ENCODE measurements at regions not wholly inside any gene's neighbourhood (a gene's known extent, or its start where the extent isn't known, plus 50 kb on each side); places are given as distances from the start of the nearest gene placed in this dataset.

- H4K20me1 ChIP-seq (ENCODE audit: control insufficient read depth, extremely low read depth, insufficient read depth, low read length) = no peaks in the 10 kb centered on the region
- TF ChIP-seq EZH2 (IDR thresholded peaks at IDR 0.05; ENCODE audit: low read length) (no peak), CTCF (optimal IDR thresholded peaks at IDR 0.05 in 1 of 3, IDR thresholded peaks at IDR 0.05 in 1 of 3, conservative IDR thresholded peaks at IDR 0.05 in 1 of 3; ENCODE audit: extremely low read depth in 1 of 3, insufficient read depth in 2 of 3, low read length in 3 of 3) (no peak)
- dilution Hi-C loops (cut with MboI; ENCODE audit: extremely low pct_ligation_motif_present, low sequenced_read_pairs) = no loop called here
- no peaks in the 10 kb centered on the region for H3K79me2 ChIP-seq (ENCODE audit: control insufficient read depth, insufficient read depth, low read length)
- H3K4me1 ChIP-seq (ENCODE audit: control insufficient read depth, extremely low read depth, insufficient read depth, low read length) = no peaks in the 10 kb centered on the region
- no peak overlapping the region for H2AFZ ChIP-seq (ENCODE audit: control insufficient read depth, low read length)
- H3K4me2 ChIP-seq (ENCODE audit: control insufficient read depth, extremely low read depth, insufficient read depth, low read depth, low read length) = no peak overlapping the region
- no peaks in the 10 kb centered on the region for H3K9me3 ChIP-seq (ENCODE audit: control insufficient read depth, low read depth, low read length)
- DNase-seq (ENCODE audit: low read depth, low spot score) = no peak
- H3K9me1 ChIP-seq (ENCODE audit: control insufficient read depth, extremely low read depth, insufficient read depth, low read length) = no peaks in the 10 kb centered on the region
- no peaks in the 10 kb centered on the region for H3K36me3 ChIP-seq (ENCODE audit: control insufficient read depth in 2 of 2, extremely low read depth in 1 of 2, insufficient read depth in 2 of 2, low read length in 2 of 2)
- no peak overlapping the region for H3K4me3 ChIP-seq (ENCODE audit: control insufficient read depth in 2 of 3, extremely low read depth in 1 of 3, insufficient read depth in 2 of 3, low read depth in 1 of 3, low read length in 3 of 3)
- no peaks in the 10 kb centered on the region for H3K27me3 ChIP-seq (ENCODE audit: control insufficient read depth, extremely low read depth, insufficient read depth, low read length)
- no peak overlapping the region for H3K27ac ChIP-seq (ENCODE audit: control insufficient read depth, insufficient read depth, low read length)
- no peak overlapping the region for H3K9ac ChIP-seq (ENCODE audit: control insufficient read depth, extremely low read depth, insufficient read depth, low read length)
- no peak for FAIRE-seq
These were observed 95.1 kb upstream of the PALS2 start for GRCh38 chr7:24478137-24478655.

GRCh38 chr7:24480501-24480900 lies 92.8 kb upstream of the PALS2 start:
- Histone ChIP-seq H3K27ac (ENCODE audit: control insufficient read depth, insufficient read depth, low read length) (no peak overlapping the region), H3K4me1 (ENCODE audit: control insufficient read depth, extremely low read depth, insufficient read depth, low read length) (no peaks in the 10 kb centered on the region), H2AFZ (ENCODE audit: control insufficient read depth, low read length) (no peak overlapping the region), H3K4me3 (ENCODE audit: control insufficient read depth in 2 of 3, extremely low read depth in 1 of 3, insufficient read depth in 2 of 3, low read depth in 1 of 3, low read length in 3 of 3) (no peak overlapping the region), H3K4me2 (ENCODE audit: control insufficient read depth, extremely low read depth, insufficient read depth, low read depth, low read length) (no peak overlapping the region), H4K20me1 (ENCODE audit: control insufficient read depth, extremely low read depth, insufficient read depth, low read length) (no peaks in the 10 kb centered on the region), H3K36me3 (ENCODE audit: control insufficient read depth in 2 of 2, extremely low read depth in 1 of 2, insufficient read depth in 2 of 2, low read length in 2 of 2) (no peaks in the 10 kb centered on the region), H3K9me3 (ENCODE audit: control insufficient read depth, low read depth, low read length) (no peaks in the 10 kb centered on the region), H3K9me1 (ENCODE audit: control insufficient read depth, extremely low read depth, insufficient read depth, low read length) (no peaks in the 10 kb centered on the region), H3K79me2 (ENCODE audit: control insufficient read depth, insufficient read depth, low read length) (no peaks in the 10 kb centered on the region), H3K9ac (ENCODE audit: control insufficient read depth, extremely low read depth, insufficient read depth, low read length) (no peak overlapping the region), H3K27me3 (ENCODE audit: control insufficient read depth, extremely low read depth, insufficient read depth, low read length) (no peaks in the 10 kb centered on the region)
- FAIRE-seq = no peak
- no peak for TF ChIP-seq EZH2 (IDR thresholded peaks at IDR 0.05; ENCODE audit: low read length)
- TF ChIP-seq CTCF (optimal IDR thresholded peaks at IDR 0.05 in 1 of 3, IDR thresholded peaks at IDR 0.05 in 1 of 3, conservative IDR thresholded peaks at IDR 0.05 in 1 of 3; ENCODE audit: extremely low read depth in 1 of 3, insufficient read depth in 2 of 3, low read length in 3 of 3) = no peak
- DNase-seq (ENCODE audit: low read depth, low spot score) = no peak
- dilution Hi-C loops (cut with MboI; ENCODE audit: extremely low pct_ligation_motif_present, low sequenced_read_pairs) = no loop called here

All from keratinocyte (primary cell).